NCI-H1436 treated with DMSO at 0.1 percent for 48 hours (cell line): ENCODE measurements at regions not wholly inside any gene's neighbourhood (a gene's known extent, or its start where the extent isn't known, plus 50 kb on each side); places are given as distances from the start of the nearest gene placed in this dataset.
"Not testable (repeated sequence)": the region's sequence is repeated elsewhere in the genome, so short reads cannot be mapped to it uniquely, and the experiment has no call there.

Source experiments
- DNase-seq: peaks from one replicate; lab custom pipeline; 2025; lab: John Stamatoyannopoulos, UW

DNA sequence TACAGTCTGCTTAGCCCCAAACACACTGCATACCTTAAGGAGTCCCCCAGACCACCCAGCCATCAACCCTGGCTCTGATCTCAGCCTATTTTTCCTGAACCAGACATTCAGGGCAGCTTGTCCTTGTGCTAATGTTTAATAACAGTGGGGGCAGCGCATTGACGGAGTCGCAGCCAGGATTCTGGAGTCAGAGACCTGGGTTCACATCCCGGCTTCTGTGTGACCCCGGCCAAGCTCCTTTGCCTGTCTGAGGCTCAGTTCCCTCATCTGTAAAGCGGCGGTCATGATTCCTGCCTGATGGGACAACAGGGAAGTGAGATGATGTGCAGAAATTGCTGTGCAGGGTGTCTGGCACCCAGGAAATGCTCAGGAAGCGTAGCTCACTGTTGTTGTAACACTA lies 63.1 kb downstream of the MATN1 start:
- no peak for DNase-seq

DNA sequence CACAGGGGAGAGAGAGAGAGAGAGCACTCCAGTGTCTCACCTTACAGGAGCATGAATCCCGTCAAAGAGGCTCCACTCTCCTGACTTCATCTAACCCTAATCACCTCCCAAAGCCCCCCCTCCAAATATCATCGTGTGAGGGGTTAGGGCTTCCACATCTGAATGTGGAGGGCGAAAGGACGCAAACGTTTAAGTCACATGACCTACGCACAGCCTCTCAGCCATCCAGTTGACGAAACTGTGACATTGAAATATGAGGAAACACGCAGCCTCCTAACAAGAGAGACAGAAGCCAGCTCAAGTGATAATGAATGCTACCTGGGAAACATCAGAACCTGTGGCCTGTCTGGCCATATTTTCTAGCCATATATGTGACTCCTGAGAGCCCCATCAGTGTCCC lies 63.7 kb downstream of the MATN1 start:
- no peak for DNase-seq

DNA sequence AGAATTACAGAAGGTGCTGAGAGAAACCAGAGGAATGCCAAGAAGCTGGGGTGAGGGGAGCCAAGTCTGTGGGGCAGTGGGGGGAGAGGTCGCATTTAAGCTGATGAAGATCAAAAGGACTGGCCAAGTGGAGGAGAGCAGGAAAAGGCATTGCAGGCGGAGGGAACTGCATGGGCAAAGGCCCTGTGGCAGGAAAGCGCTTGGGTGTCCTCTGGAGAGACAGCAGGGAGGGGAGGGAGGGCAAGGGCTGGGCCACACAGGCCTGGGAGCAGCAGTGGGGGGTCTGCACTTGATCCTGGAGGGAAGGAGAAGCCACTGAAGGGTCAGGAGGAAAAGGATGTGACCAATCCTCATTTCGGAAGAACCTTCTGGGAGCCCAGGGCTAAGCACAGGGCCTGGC lies 65.0 kb downstream of the MATN1 start:
- DNase-seq, result not testable (repeated sequence)

DNA sequence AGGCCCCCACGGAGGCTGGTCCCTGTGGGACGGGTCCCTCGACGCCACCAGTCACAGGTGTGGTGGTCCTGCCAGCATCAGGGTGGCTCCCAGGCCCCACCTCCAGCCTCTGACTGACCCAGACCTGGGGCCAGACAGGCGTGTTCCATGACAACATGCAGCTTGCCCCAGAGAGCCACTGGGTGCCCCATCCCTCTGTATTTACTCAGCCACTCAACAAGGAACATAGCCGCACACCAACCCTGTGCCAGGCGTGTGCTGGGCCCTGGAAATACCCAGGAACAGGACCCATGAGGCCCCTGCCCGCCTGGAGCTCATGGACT lies 65.4 kb downstream of the MATN1 start:
- DNase-seq, result no peak

DNA sequence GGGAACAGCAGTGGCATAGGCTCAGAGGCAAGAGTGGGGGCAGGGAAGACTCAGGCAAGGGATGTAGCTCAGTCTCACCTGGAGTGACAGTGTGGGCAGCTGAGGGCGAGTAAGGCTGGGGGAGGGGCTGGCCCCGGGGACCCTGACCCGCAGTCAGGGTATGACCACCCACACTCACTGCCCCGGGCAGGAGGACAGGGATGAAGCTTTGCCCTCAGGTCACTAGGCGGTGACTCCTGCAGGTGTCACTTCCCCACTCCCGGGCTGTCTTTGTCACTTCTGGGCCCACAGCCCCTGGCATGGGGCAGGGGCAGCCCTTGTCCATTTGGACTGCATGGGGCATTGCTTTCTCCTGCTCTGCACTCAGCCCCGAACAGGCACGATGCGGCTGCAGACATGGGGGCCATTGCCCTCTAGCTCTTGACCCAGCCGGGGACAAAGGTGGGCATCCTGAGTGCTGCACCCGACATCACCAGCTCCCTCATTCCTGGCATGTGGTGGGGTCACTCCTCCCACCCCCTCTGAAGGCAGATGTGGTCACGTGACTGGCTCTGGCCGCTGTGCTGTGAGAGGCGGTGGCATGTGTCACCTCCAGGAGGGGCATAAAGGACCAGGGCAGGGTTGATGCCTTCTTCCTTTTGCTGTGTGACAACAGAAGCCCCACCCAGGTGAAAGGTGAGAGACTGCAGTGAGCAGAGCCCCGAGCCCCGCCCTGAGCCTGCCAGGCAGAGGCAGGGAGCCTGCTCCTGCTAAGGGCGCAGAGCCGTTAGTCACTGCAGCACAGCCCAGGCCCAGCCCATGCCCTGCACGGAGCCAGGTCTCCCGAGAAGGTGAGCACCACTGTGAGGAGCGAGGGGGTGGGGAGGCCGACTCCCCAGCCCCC lies 66.0 kb downstream of the MATN1 start:
- no peak for DNase-seq

DNA sequence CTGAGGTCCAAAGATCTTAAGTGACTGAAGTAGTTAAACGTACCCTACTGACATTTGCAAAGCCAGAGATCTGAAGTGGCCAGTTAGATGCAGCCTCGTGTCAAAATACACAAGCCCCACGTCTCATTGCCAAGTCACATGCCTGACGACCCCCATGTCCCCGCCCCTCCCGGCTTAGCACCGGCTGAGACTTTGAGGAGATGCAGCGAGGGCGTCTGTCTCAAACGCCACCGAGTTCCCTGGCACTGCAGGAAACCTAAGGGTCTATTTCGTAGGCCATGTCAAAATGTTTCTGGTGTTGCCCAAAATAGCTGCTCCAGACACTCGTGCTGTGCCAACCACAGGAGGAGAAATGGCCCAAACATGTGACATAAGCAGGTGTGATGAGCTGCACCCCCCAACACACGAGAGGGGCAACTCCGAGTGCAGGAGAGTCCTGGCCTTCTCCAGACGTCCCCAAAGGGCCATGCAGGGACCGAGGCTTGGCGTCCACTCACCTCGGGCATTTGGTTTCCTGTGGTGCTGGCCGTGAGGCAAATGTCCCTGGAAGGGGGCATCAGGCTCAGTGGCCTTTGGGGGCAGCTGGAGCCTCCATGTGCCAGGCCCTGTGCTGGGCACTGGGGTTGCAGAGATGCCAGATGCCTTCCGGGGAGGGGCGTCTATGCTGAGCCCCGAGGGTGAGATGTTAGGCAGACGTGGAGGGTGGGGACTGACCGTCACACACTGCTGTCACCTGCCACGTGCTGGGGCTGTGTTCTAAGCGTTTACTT lies 67.0 kb downstream of the MATN1 start:
- DNase-seq, result no peak

DNA sequence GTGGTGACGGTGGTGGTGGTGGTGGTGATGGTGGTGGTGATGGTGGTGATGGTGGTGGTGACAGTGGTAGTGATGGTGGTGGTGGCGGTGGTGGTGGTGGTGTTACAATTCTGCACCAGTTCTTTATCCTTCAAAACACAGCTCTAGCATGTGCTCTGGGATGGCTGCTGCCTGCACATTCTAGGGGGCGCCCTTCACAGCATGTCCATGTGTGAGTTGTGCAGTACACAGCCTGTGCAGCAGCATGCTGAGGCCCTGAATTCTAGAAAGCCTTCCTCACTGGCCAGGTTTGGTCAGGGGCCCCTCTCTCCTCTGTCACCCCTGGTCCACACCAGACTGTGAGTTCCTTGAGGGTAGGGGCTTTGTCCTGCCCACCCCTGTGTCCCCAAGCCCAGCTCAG lies 67.7 kb downstream of the MATN1 start:
- no peak for DNase-seq

DNA sequence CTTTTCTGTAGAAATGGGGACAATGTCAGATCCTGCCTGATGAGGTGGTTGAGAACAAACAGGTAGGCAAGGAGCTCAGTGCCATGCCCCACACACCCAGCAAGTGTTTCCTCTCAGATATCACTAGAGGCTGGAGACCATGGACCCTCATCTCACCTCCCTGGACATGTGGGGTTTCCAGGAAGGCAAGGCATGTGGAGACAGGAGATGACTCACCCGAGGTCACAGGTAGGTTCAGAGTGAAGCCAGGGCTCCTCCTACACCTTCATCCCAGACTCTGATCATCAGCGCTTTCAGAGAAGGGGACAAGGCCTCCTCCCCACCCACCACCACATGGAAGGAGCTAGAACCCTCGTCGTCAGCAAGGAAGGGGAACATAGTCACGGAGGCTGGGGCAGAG lies 69.2 kb downstream of the MATN1 start:
- DNase-seq, result no peak

DNA sequence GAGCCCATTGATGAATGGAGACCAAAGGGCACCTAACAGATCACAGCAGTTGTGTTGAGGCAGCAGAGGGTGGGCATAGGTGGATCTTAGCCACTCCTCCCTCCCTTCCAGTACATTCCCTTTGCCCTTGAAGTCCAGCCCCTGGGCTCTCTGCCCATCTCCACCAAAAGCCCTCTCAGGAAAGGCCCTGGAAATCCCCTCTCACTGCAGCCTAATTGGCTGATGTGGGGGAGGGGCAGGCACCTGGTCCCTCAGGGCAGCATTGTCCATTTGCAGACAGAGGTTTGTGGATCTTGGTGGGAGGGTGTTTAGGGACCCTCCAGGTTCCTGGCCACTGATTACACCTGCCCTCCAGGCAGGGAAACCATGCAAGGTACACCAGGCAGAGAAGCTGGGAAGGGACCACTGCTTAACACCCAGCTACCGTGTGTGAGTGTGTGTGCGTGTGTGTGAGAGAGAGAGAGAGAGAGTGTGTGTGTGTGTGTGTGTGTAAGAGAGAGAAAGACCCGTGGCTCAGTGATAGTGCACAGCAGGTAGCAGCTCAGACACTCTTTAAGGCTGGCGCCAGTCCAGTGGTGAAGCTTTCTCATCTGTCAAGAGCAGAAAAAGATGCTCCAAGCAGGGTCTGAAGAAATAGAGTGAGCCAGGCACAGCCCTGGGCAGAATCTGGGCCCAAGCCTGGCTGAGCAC lies 71.1 kb downstream of the MATN1 start:
- DNase-seq, result no peak

DNA sequence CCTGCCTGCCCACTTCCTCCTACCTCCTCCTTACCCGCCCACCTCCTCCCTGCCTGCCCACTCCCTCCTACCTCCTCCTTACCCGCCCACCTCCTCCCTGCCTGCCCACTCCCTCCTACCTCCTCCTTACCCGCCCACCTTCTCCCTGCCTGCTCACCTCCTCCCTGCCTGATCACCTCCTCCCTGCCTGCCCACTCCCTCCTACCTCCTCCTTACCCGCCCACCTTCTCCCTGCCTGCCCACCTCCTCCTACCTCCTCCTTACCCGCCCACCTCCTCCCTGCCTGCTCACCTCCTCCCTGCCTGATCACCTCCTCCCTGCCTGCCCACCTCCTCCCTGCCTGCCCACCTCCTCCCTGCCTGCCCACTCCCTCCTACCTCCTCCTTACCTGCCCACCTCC lies 72.0 kb downstream of the MATN1 start:
- not testable (repeated sequence) for DNase-seq

DNA sequence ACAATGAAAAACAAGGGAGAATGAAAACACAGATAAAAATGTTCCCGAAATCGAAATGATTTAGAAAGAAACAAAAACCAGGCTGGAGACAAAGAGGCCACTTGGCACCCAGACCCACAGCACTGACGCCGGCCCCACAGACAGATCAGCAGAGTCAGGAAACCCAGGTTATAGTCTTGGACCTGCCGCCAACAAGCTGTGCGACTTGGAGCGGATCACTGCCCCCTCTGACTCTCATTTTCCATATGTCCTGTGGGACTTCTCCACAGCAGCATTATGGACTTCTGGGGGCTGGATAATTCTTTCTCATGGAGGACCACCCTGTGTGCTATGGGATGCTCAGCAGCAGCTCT lies 72.4 kb downstream of the MATN1 start:
- DNase-seq, result no peak

DNA sequence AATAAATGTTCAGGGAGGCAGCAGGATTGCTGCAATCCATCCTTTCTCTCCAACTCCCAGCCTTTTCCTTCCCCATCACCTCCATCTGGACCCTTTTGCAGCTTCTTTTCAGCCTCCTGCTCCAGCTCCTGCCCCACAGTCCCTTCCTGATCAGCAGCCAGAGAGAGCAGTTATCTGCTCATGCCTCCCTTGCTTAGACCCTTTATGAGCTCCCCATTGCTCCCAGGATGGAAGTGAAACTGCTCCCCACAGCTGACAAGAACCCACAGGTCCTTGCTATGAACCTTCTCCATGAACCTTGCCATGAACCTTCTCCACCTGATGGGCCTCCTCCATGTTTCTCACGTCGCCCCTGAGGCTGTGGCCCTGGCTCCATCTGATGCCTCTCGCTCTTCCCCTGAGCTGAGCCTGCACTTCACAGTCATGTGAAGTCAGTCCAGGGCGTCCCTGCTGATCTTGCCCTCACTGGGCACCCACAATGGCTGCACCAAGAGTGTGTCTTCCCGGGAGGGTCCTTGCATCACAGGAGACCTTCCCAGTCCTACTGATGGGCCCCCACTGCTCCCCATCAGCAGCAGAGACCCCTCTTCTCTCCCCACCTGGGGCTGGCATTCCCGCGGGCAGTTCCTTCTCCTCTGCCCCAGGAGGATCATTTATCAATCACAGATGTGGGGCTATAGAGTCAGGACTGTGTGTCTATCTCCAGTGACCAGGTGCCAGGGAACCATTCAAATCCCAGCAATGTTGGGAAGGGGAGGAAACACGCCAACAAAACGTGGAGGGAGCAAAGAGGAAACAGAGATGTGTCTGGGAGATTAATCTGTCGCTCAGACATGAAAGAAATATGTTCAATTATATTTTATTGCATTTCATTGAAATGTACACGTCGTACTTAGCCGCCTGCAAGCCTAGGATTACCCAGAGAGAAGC lies 73.1 kb downstream of the MATN1 start:
- no peak for DNase-seq

DNA sequence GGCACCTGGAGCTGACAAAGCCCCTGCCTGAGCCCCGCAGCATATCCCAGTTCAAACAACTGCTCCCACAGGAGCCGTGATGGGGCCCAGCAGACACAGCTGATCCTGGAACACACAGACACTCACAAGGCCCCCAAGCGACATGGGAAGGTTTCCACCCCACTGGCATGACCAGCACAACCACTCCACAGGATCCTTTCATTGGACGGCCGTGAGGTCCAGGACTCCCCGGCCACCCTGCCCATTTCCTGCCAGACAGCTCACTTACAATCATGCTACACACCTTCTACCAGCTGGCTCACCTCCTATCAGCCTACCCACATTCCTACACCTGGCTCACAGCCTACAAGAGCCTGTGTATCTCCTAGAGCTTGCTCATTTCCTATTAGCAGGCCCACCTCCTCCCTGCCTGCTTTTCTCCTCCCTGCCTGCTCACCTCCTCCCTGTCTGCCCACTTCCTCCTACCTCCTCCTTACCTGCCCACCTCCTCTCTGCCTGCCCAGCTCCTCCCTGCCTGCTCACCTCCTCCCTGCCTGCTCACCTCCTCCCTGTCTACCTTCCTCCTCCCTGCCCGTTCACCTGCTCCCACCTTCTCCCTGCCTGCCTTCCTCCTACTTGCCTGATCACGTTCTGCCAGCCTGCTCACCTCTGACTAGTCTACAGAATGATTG lies 73.9 kb downstream of the MATN1 start:
- DNase-seq, result no peak

DNA sequence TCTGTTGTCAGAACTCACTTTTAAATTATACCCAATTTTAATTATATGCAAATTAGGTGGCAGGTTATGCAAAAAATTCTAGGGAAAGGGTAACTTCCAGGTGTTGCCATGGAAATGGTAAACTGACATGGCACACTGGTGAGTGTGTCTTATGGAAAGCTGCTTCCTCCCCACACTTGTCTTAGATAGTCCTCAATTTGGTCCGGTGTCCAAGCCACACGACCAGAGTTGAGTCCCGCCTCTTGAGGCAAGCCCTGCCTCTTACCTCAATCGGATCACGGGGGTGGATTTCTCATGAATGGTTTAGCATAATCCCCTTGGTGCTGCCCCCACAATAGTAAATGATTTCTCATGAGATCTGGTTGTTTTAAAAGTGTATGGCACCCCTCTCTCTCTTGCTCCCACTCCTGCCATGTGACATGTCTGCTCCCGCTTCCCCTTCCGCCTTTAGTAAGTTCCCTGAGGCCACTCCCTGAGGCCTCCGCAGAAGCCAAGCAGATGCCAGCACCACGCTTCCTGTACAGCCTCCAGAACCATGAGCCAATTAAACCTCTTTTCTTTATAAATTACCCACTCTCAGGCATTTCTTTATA lies 74.9 kb downstream of the MATN1 start:
- no peak for DNase-seq

DNA sequence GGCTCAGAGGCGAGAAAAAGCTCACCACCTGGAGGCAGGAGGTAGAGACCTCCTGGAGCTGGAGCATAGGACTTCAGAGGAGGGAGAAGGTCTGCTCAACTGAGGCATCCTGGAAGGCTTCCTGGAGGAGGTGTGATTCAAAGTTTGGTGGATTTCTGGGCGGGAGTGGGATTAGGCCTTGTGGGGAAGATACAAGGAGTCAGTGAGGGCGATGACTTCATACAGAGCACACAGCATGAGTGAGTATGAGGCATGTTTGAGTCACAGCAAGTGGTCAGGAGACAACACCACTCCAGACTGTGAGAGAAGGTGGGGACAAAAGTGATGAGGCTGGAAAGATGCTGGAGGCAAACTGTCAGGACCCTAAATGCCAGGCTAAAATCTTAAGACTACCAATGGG lies 77.6 kb downstream of the MATN1 start:
- DNase-seq, result no peak

DNA sequence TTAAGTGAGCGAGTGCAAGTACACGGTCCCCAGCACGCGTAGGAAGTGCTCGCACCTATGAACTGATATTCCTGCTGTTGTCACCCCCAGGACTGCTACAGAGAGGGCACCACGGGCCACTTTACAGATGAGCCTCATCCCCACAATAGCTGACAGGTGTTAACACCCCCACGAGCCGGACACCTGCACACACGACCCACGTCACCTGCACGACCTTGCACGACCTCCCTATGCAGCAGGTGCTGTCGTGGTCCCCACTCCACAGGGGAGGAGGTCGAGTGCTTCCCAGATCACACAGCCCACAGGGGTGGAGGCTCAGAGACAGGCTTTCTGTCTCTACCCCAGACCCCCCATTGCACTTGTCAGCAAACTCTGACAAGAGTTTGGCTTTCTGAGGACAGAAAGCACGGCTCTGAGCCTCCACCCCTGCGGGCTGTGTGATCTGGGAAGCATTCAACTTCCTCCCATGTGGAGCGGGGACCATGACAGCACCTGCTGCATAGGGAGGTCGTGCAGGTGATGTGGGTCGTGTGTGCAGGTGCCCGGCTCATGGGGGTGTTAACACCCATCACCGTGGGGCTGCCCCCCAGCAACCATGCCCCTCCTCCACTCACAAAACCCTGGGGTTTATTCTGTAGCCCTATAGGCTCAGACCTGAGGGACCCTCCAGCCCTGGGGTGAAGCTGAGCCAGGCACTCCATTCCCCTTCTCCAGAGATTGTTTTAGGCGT lies 80.8 kb downstream of the MATN1 start:
- no peak for DNase-seq

DNA sequence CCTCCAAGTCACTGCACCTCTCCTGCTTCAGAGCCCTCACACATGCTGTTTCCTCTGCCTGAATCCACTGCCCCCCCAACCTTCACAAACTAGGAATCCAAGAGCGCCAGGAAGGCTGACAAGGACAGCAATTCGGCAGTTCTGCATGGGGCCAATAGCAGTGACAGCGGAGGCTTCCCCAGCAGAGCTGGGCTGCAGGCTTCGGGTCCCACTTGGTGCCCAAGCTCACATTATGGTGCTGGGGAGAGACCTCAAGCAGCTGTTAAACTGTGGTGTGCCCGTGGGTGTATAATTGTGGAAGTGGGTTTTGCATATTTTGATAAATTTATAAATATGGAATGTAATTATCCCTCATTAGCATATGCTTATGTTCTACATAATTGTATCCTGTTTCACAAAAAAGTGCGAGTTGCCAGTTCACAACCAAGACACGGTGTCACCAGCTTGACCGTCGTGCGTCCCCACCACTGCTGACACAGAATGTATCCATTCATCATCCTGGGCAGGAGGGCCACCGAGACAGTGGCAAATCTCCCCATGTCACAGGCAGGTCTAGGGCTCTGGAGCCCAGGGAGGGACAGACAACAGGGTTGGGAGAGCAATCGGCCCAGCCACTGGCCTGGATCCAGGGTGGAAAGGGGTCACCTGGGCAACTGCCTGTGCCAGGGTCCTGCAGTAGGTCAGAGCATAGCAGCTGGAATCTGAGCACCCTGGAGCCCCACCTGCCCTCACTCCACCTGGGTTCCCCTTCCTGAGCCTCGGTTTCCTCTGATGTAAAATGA lies 81.6 kb downstream of the MATN1 start:
- no peak for DNase-seq

DNA sequence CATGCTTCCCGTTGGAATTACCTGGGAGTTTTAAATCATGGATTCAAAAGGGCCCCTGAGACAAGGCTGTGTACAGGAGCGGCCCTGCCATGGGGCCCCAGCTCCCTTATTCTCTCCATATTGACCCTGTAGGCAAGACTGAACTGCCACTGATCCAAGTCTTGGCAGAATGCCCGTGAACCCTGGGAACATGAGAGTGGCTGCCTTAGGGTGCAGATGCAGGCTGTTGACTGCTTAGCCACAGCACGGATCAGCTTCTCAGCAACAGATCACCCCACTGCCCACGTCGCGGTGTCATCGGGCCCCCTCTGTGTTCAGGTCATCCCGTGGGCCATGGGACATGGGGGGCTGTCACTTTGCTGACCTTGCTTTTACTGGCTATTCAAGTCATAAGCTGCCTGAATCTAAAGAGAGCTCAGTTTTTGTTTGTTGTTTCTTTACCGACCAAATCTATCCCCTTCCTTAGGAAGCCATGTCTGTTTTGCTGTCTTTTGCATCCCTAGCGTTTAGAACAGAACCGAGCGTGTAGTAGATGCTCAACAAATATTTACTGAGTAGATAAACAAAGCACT lies 83.4 kb downstream of the MATN1 start:
- no peak for DNase-seq

DNA sequence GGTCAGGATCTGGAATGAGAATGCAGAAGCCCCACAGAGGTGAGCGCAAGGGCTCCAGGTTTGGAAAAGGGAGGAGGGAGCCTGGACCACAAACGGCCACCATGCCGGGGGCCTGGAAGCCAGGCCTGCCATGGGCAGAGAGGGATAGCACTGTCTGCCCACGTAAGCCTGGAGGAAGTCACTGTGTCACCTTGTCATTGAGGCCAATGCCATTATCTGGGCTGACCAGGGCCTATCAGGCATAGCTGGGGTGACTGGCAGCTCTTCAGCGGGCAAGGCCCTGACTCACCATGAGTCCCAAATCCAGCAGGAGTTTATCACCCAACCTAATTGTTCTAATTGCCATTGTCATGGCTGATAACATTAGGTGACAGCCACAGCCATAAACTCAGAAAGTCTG lies 84.6 kb downstream of the MATN1 start:
- DNase-seq, result no peak
